Upper lobe of left lung (tissue), 4 donors: ENCODE measurements at regions not wholly inside any gene's neighbourhood (a gene's known extent, or its start where the extent isn't known, plus 50 kb on each side); places are given as distances from the start of the nearest gene placed in this dataset.

Source experiments
- EP300 ChIP-seq, 4 donors: sonication (generic); formaldehyde crosslinking; IDR thresholded peaks; one replicate each; pipeline ENCODE4 v1.5.1; 2017; ENCODE audit warnings: antibody characterized with exemption in 4 of 4, control low read depth in 2 of 4
- POLR2A ChIP-seq, 4 donors: fragments of 450-650 bp; IDR thresholded peaks; one replicate each; pipeline ENCODE4 v1.5.1; 2016 to 2017; ENCODE audit warnings: antibody characterized with exemption in 4 of 4, mild to moderate bottlenecking in 2 of 4
- POLR2AphosphoS5 ChIP-seq, 2 donors: sonication (generic); formaldehyde crosslinking; IDR thresholded peaks; one replicate each; pipeline ENCODE4 v1.5.1; 2017; ENCODE audit warnings: antibody characterized with exemption in 2 of 2
- TF ChIP-seq, protein P1 (sequence below), 6 experiments: fragments of 450-650 bp in 4 of 6; fragments of 200-600 bp in 2 of 6; sonication (generic) in 2 of 6; IDR thresholded peaks; one replicate each; pipeline ENCODE4 v1.5.1; 2016 to 2019; ENCODE audit warnings: antibody characterized with exemption in 6 of 6

DNA sequence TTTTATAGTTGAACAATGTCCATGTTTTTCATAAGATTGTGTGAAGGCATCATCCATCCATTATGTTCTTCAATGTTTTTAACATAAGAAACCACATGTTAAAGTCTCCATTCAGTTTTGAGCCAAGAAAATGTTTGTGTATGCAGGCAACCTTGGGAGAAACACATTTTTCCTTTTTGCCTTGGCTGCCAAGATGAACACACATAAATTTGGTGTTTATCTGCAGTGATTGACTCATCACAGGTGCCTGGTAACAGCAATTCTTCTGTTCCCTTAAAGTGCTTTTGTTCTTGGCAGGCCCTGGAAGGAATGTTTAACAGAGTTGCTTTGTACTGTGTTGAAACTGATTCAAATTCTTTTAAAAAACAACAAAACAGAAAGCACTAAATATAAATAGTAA lies 709.9 kb upstream of the ADGRL4 start:
- TF ChIP-seq POLR2A (IDR thresholded peaks at IDR 0.05) (no peak), POLR2AphosphoS5 (IDR thresholded peaks at IDR 0.05) (no peak), EP300 (IDR thresholded peaks at IDR 0.05) (no peak)
- TF ChIP-seq, protein P1, sequence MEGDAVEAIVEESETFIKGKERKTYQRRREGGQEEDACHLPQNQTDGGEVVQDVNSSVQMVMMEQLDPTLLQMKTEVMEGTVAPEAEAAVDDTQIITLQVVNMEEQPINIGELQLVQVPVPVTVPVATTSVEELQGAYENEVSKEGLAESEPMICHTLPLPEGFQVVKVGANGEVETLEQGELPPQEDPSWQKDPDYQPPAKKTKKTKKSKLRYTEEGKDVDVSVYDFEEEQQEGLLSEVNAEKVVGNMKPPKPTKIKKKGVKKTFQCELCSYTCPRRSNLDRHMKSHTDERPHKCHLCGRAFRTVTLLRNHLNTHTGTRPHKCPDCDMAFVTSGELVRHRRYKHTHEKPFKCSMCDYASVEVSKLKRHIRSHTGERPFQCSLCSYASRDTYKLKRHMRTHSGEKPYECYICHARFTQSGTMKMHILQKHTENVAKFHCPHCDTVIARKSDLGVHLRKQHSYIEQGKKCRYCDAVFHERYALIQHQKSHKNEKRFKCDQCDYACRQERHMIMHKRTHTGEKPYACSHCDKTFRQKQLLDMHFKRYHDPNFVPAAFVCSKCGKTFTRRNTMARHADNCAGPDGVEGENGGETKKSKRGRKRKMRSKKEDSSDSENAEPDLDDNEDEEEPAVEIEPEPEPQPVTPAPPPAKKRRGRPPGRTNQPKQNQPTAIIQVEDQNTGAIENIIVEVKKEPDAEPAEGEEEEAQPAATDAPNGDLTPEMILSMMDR (IDR thresholded peaks at IDR 0.05), result no peak
